Upper lobe of right lung (tissue), 1 donor: ENCODE measurements at regions not wholly inside any gene's neighbourhood (a gene's known extent, or its start where the extent isn't known, plus 50 kb on each side); places are given as distances from the start of the nearest gene placed in this dataset.

Experiments used
- ATAC-seq: fragments of 200-7000 bp; cut with Tn5 transposase; one replicate; pipeline ENCODE4 v1.9.1; 2020; ENCODE audit warnings: mild to moderate bottlenecking, moderate library complexity
- DNase-seq: peaks from one replicate; pipeline ENCODE4 v3.0.0-alpha.2; 2020
- H3K27ac ChIP-seq: fragments of 200-600 bp; one replicate; pipeline ENCODE4 v1.8.0; 2022
- H3K27me3 ChIP-seq: fragments of 200-600 bp; one replicate; pipeline ENCODE4 v1.8.0; 2022; ENCODE audit warnings: mild to moderate bottlenecking
- H3K36me3 ChIP-seq: fragments of 200-600 bp; one replicate; pipeline ENCODE4 v1.8.0; 2022
- H3K4me1 ChIP-seq: fragments of 200-600 bp; one replicate; pipeline ENCODE4 v1.8.0; 2022
- H3K4me3 ChIP-seq: fragments of 200-600 bp; one replicate; pipeline ENCODE4 v1.8.0; 2022; ENCODE audit warnings: mild to moderate bottlenecking
- H3K9me3 ChIP-seq: fragments of 200-600 bp; one replicate; pipeline ENCODE4 v1.8.0; 2022
- intact Hi-C: fragments of 100-400 bp; cut with DNase I; formaldehyde crosslinking; loops from one replicate; pipeline ENCODE4 v1.11.0; 2022
- TF ChIP-seq, protein P1 (sequence below): fragments of 200-600 bp; IDR thresholded peaks from one replicate; pipeline ENCODE4 v1.8.0; 2022; ENCODE audit warnings: antibody characterized with exemption
- donor health status: DM: no; HTN: yes; CAD: no; lungs with severe emphysema.

DNA sequence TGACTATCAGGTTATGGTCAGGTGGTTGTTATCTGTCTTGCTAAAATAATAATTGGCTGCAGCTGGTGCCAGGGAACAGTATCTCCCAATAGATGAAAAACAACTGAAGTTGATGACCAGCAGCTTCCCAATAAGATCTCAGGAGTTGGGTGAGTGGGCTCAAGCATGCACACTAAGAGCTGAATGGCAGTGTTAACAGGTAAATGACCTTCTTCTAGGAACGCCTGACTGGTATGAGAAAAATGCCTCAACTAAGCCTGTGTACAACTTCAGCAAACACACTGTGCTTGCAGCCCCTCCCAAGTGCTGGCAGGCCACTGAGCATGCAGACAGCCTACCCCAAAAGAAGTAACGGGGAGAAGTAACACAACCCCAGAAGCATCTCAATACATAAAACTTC, 636.9 kb downstream of the ACTR3B start:
- H3K4me1 ChIP-seq, result no peaks in the 10 kb centered on the region
- H3K4me3 ChIP-seq, result no peak overlapping the region
- no peaks in the 10 kb centered on the region for H3K36me3 ChIP-seq
- peaks cover 6% of the 10 kb centered on the region for H3K9me3 ChIP-seq
- ATAC-seq, result peak; percentile 50
- no peak overlapping the region for H3K27ac ChIP-seq
- H3K27me3 ChIP-seq, result no peaks in the 10 kb centered on the region
- DNase-seq, result no peak
- TF ChIP-seq, protein P1, sequence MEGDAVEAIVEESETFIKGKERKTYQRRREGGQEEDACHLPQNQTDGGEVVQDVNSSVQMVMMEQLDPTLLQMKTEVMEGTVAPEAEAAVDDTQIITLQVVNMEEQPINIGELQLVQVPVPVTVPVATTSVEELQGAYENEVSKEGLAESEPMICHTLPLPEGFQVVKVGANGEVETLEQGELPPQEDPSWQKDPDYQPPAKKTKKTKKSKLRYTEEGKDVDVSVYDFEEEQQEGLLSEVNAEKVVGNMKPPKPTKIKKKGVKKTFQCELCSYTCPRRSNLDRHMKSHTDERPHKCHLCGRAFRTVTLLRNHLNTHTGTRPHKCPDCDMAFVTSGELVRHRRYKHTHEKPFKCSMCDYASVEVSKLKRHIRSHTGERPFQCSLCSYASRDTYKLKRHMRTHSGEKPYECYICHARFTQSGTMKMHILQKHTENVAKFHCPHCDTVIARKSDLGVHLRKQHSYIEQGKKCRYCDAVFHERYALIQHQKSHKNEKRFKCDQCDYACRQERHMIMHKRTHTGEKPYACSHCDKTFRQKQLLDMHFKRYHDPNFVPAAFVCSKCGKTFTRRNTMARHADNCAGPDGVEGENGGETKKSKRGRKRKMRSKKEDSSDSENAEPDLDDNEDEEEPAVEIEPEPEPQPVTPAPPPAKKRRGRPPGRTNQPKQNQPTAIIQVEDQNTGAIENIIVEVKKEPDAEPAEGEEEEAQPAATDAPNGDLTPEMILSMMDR, result no peak
- intact Hi-C loops, result no loop called here

DNA sequence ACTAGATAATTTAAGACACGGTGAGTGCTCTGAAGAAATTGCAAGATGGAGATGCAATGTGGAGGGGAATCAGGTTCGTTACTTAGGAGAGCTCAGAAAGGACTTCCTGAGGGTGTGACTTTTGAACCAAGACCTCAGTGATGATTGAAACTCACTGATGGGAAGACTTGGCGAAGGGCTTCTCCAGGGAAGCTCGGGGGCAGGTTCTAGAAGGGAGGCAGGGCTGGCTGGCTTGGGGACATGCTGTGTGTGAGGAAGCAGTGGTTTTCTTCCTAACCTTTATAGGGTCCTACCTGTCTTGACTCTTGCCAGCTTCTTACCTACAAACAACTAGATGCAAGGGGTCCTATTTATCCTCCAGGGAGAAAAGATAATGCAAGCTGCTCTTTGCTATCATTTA, 637.9 kb downstream of the ACTR3B start:
- H3K36me3 ChIP-seq, result no peaks in the 10 kb centered on the region
- ATAC-seq (no peak), DNase-seq (no peak)
- TF ChIP-seq, protein P1, result no peak
- H3K4me1 ChIP-seq, result no peaks in the 10 kb centered on the region
- H3K9me3 ChIP-seq, result peaks cover 6% of the 10 kb centered on the region
- no peak overlapping the region for H3K4me3 ChIP-seq
- intact Hi-C loops, result no loop called here
- no peak overlapping the region for H3K27ac ChIP-seq
- no peaks in the 10 kb centered on the region for H3K27me3 ChIP-seq

DNA sequence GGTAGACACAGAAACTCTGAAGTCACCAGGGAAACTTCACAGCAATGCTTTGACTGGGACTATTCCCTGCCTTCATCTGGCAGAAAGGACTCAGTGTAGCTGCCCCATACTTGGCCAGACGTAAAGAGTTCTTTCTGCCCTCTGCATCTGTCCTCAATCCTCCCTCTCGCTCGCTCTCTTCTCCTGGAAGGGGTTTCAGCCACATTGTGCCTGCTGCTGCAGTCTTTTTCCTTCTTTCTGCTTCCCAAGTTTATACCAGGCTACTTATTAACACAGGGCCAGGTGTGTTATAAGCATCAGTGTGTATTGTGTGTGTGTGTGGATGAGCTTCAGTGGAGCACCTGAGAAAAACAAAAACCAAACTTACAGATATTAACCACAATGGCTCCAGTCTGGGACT, 638.4 kb downstream of the ACTR3B start:
- Histone ChIP-seq H3K36me3 (no peaks in the 10 kb centered on the region), H3K27ac (no peak overlapping the region), H3K9me3 (peaks cover 6% of the 10 kb centered on the region), H3K4me1 (no peaks in the 10 kb centered on the region), H3K4me3 (no peak overlapping the region), H3K27me3 (no peaks in the 10 kb centered on the region)
- intact Hi-C loops, result no loop called here
- ATAC-seq, result no peak
- no peak for DNase-seq
- TF ChIP-seq, protein P1, result no peak

DNA sequence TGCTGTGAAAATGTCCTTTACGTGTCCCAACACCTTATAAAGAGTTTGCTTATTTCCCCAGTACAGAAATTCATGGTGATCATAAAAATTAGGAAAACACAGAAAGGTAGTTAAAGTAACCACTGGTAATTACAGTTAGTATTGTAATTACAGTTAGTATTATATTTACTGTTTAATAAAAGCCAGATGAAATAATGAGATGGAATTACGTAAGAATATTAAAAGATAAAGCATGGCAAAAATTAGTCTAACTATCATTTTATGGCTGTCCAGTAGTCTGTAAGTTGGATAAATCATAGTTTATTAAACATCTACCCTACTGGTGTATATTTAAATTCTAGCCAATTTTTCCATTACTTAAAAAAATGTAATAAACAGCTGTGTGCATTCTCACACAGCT, 638.8 kb downstream of the ACTR3B start:
- no peaks in the 10 kb centered on the region for H3K36me3 ChIP-seq
- TF ChIP-seq, protein P1, result no peak
- ATAC-seq, result no peak
- intact Hi-C loops, result no loop called here
- no peaks in the 10 kb centered on the region for H3K27me3 ChIP-seq
- no peaks in the 10 kb centered on the region for H3K4me1 ChIP-seq
- H3K27ac ChIP-seq, result no peak overlapping the region
- H3K9me3 ChIP-seq, result peaks cover 2% of the 10 kb centered on the region
- H3K4me3 ChIP-seq, result no peak overlapping the region
- DNase-seq, result no peak

DNA sequence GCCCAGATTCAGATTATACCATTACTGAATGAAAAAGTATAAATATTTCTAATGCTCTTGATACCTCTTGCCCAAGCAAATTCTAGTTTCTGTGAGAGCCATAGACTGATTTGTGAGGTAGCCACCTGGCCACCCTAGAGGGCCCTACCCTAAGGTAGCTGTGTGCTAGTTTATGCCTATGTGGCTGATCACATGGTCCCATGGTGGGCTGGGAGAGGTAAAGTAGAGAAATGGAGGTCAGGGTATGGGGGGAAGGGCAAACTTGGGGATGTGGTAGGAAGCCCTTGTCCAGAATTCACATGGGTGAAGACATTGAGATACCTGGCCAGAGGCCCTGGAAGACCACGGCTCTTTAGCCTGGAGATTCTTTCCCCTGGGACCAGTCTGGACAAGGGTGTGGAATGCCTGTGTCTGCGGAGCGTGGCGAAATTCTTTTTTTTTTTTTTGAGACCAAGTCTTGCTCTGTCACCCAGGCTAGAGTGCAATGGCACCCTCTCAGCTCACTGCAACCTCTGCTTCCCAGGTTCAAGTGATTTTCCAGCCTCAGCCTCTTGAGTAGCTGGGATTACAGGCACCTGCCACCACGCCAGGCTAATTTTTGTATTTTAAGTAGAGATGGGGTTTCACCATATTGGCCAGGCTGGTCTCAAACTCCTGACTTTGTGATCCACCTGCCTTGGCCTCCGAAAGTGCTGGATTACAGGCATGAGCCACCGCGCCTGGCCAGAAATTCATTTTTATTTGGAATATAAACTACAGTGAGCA, 639.4 kb downstream of the ACTR3B start:
- no peaks in the 10 kb centered on the region for H3K36me3 ChIP-seq
- H3K27ac ChIP-seq, result no peak overlapping the region
- DNase-seq (no peak), ATAC-seq (no peak)
- H3K9me3 ChIP-seq, result no peaks in the 10 kb centered on the region
- no peaks in the 10 kb centered on the region for H3K27me3 ChIP-seq
- H3K4me1 ChIP-seq, result no peaks in the 10 kb centered on the region
- intact Hi-C loops, result no loop called here
- TF ChIP-seq, protein P1, result no peak
- H3K4me3 ChIP-seq, result no peak overlapping the region

DNA sequence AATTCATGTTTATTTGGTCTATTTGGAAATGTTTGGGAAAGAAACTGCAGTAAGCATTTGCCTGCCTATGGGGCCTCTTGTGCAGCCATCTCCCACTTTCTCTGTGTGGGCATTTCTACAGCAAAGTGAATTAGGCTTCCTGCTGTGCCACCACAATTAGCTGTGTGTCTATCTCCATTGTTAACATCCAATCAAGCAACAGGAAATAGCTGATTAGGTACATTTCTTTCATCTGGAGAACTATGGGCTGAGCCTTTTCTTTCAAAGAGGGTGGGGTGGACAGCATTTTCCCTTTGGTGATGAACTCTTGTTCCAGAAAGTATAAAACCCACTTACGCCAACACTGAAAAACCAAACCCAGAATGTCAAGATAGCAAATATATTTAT, 640.0 kb downstream of the ACTR3B start:
- H3K36me3 ChIP-seq, result no peaks in the 10 kb centered on the region
- no peak overlapping the region for H3K27ac ChIP-seq
- no peak overlapping the region for H3K4me3 ChIP-seq
- no peak for ATAC-seq
- DNase-seq, result no peak
- no peaks in the 10 kb centered on the region for H3K27me3 ChIP-seq
- H3K4me1 ChIP-seq, result no peaks in the 10 kb centered on the region
- intact Hi-C loops, result no loop called here
- no peaks in the 10 kb centered on the region for H3K9me3 ChIP-seq
- TF ChIP-seq, protein P1, result no peak
